Caco-2 (cell line): ENCODE measurements at regions not wholly inside any gene's neighbourhood (a gene's known extent, or its start where the extent isn't known, plus 50 kb on each side); places are given as distances from the start of the nearest gene placed in this dataset.

Experiments
- BruUV-seq: library from RNA; stranded (reverse); fragments of 400-500 nt; replicated peaks from 2 replicates; lab custom pipeline; 2021; lab: Mats Ljungman, UMichigan
- CTCF ChIA-PET: fragments of 300-600 bp; sonication (Branson Sonifier 250); formaldehyde crosslinking; loops from one replicate; lab custom pipeline; 2022; ENCODE audit warnings: antibody characterized with exemption; lab: Charles Lee
- POLR2A ChIA-PET: fragments of 300-600 bp; sonication (Branson Sonifier 250); formaldehyde crosslinking; loops from one replicate; lab custom pipeline; 2022; ENCODE audit warnings: antibody characterized with exemption; lab: Charles Lee
- DNase-seq, 2 experiments: peaks; one replicate each; pipeline versions ENCODE4 v3.0.0 to v3.0.0-alpha.2; 2020 to 2022
- H3K27me3 ChIP-seq: replicated peaks from 2 replicates; pipeline ENCODE4 v1.6.0; 2011; ENCODE audit warnings: low read length; ENCODE audit not compliant: control insufficient read depth, insufficient read depth
- H3K36me3 ChIP-seq: 2 replicates; pipeline ENCODE4 v1.5.1; 2011; ENCODE audit warnings: low read length; ENCODE audit not compliant: control insufficient read depth, insufficient read depth
- H3K4me1 ChIP-seq: fragments of 250-450 bp; sonication (Bioruptor Pico); 2 replicates; pipeline ENCODE4 v1.5.1; 2020; ENCODE audit warnings: mild to moderate bottlenecking
- H3K4me3 ChIP-seq: 2 replicates; pipeline ENCODE4 v1.5.1; 2011; ENCODE audit warnings: low read depth, mild to moderate bottlenecking, control low read depth, low read length
- H3K9me3 ChIP-seq: fragments of 250-450 bp; sonication (Bioruptor Pico); 2 replicates; pipeline ENCODE4 v1.5.1; 2020; ENCODE audit warnings: mild to moderate bottlenecking, moderate library complexity
- H3K27ac Mint-ChIP-seq: one replicate; pipeline ENCODE4 v1.8.0; 2022; ENCODE audit warnings: mixed read lengths; ENCODE audit not compliant: unreplicated experiment
- H3K27me3 Mint-ChIP-seq: one replicate; pipeline ENCODE4 v1.8.0; 2022; ENCODE audit warnings: mixed read lengths; ENCODE audit not compliant: insufficient read depth, unreplicated experiment
- H3K36me3 Mint-ChIP-seq: one replicate; pipeline ENCODE4 v1.8.0; 2022; ENCODE audit warnings: mild to moderate bottlenecking, mixed read lengths; ENCODE audit not compliant: insufficient read depth, unreplicated experiment
- H3K4me1 Mint-ChIP-seq: one replicate; pipeline ENCODE4 v1.8.0; 2022; ENCODE audit warnings: low read depth, mixed read lengths; ENCODE audit not compliant: unreplicated experiment
- H3K4me3 Mint-ChIP-seq: one replicate; pipeline ENCODE4 v1.8.0; 2022; ENCODE audit warnings: mild to moderate bottlenecking, moderate library complexity, mixed read lengths; ENCODE audit not compliant: unreplicated experiment
- H3K9me3 Mint-ChIP-seq: one replicate; pipeline ENCODE4 v1.8.0; 2022; ENCODE audit warnings: mixed read lengths; ENCODE audit not compliant: unreplicated experiment
- intact Hi-C: fragments of 100-400 bp; cut with micrococcal nuclease; formaldehyde crosslinking; loops from one replicate; pipeline ENCODE4 v1.10.0; 2022; ENCODE audit not compliant: unreplicated experiment
- TF ChIP-seq, protein P1 (sequence below), 2 experiments: fragments of 200-600 bp in 1 of 2; IDR thresholded peaks; 1 replicate in 1 of 2; 2 replicates in 1 of 2; pipeline versions ENCODE4 v1.5.1 to v1.8.0; 2011 to 2022; ENCODE audit warnings: antibody characterized with exemption in 1 of 2, control low read depth in 1 of 2, inconsistent platforms in 1 of 2, low read depth in 1 of 2, low read length in 1 of 2, mild to moderate bottlenecking in 1 of 2, moderate library complexity in 1 of 2; ENCODE audit not compliant: insufficient read depth in 1 of 2, severe bottlenecking in 1 of 2, unreplicated experiment in 1 of 2

DNA sequence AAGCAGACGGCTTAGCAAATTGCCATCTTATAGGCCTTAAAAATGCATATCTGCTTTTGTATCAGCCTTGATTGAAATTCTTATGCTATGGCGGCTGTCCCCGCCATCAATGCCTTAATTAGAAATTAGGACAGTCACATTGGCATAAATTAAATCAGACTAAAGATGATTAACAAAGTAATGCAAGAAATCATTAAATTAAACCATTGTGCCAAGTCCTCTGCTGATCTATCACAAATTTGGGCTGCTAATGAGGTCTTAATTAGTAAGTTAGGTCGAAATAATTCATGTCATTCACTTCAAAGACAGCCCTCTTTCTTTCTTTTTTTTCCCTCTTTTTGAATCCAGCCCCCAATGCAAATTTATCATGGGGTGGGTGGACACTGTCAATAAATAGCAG, 159.3 kb downstream of the MIAT start:
- ChIA-PET POLR2A (no interaction called here), CTCF (interaction anchor here (0.6 kb wide), 2 partner anchors 9 to 21 kb away, joined by 3 to 5 read pairs; no protein-coding TSS in a partner anchor)
- no TSS peak for BruUV-seq
- Mint-ChIP-seq H3K4me3 (no peak overlapping the region), H3K36me3 (no peaks in the 10 kb centered on the region), H3K27ac (no peak overlapping the region), H3K9me3 (no peaks in the 10 kb centered on the region), H3K4me1 (no peaks in the 10 kb centered on the region), H3K27me3 (peaks cover 6% of the 10 kb centered on the region)
- Histone ChIP-seq H3K9me3 (no peaks in the 10 kb centered on the region), H3K36me3 (no peaks in the 10 kb centered on the region), H3K4me3 (no peak overlapping the region), H3K4me1 (no peaks in the 10 kb centered on the region), H3K27me3 (no peaks in the 10 kb centered on the region)
- TF ChIP-seq, protein P1, sequence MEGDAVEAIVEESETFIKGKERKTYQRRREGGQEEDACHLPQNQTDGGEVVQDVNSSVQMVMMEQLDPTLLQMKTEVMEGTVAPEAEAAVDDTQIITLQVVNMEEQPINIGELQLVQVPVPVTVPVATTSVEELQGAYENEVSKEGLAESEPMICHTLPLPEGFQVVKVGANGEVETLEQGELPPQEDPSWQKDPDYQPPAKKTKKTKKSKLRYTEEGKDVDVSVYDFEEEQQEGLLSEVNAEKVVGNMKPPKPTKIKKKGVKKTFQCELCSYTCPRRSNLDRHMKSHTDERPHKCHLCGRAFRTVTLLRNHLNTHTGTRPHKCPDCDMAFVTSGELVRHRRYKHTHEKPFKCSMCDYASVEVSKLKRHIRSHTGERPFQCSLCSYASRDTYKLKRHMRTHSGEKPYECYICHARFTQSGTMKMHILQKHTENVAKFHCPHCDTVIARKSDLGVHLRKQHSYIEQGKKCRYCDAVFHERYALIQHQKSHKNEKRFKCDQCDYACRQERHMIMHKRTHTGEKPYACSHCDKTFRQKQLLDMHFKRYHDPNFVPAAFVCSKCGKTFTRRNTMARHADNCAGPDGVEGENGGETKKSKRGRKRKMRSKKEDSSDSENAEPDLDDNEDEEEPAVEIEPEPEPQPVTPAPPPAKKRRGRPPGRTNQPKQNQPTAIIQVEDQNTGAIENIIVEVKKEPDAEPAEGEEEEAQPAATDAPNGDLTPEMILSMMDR (IDR thresholded peaks at IDR 0.05; ENCODE audit: insufficient read depth in 1 of 2, low read depth in 1 of 2, low read length in 1 of 2, severe bottlenecking in 1 of 2, unreplicated experiment in 1 of 2): no peak
- DNase-seq: no peak
- intact Hi-C loops: no loop called here

DNA sequence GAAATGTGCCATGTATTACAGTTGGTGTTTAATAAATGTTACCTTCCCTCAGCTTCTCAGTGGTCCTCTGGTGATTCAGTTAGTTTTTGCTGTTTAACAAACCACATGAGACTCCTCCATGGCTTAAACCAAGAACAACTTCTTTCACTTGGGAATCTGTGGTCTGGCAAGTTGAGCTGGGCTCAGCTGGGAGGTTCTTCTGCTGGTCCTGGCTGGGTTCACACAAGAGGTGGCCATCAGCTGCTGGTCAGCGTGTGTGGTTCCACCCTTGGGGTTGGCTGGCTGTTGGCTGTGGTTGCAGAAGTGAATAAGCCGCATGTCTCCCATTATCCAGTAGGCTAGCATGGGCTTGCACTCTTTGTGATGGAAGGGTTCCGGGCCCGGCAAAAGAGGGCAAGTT, 160.5 kb downstream of the MIAT start:
- CTCF ChIA-PET: no interaction called here

DNA sequence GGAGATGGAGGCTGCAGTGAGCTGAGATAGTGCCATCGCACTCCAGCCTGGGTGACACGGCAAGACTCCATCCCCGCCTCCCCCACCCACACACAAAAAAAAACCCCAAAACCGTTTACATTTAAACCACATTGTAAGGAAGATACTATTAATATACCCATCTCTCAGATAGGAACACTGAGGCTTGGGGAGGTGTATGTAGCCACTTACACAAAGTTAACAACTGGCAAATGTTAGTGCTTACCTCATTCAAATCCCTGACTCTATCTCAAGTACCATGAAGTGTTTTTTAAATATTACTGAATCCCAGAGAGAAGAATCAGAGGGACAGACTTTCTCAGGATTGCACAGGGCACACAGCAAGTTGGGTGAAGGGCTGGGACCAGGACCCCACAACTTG, 164.5 kb downstream of the MIAT start:
- BruUV-seq: no TSS peak
- H3K4me1 Mint-ChIP-seq: no peaks in the 10 kb centered on the region
- Histone ChIP-seq H3K9me3 (no peaks in the 10 kb centered on the region), H3K27me3 (no peaks in the 10 kb centered on the region), H3K4me1 (no peaks in the 10 kb centered on the region), H3K4me3 (no peak overlapping the region), H3K36me3 (no peaks in the 10 kb centered on the region)
- no peak overlapping the region for H3K27ac Mint-ChIP-seq
- no peaks in the 10 kb centered on the region for H3K36me3 Mint-ChIP-seq
- TF ChIP-seq, protein P1 (IDR thresholded peaks at IDR 0.05; ENCODE audit: insufficient read depth in 1 of 2, low read depth in 1 of 2, low read length in 1 of 2, severe bottlenecking in 1 of 2, unreplicated experiment in 1 of 2): no peak
- no peak overlapping the region for H3K4me3 Mint-ChIP-seq
- ChIA-PET POLR2A (no interaction called here), CTCF (no interaction called here)
- no peak for DNase-seq
- intact Hi-C loops: no loop called here
- peaks cover 3% of the 10 kb centered on the region for H3K27me3 Mint-ChIP-seq
- no peaks in the 10 kb centered on the region for H3K9me3 Mint-ChIP-seq

More for the DNA sequence above, 160.5 kb downstream of the MIAT start:
- POLR2A ChIA-PET: no interaction called here
- Histone ChIP-seq H3K27me3 (no peaks in the 10 kb centered on the region), H3K36me3 (no peaks in the 10 kb centered on the region), H3K4me1 (no peaks in the 10 kb centered on the region), H3K9me3 (no peaks in the 10 kb centered on the region), H3K4me3 (no peak overlapping the region)
- H3K4me1 Mint-ChIP-seq: no peaks in the 10 kb centered on the region
- no peak for DNase-seq
- no peak overlapping the region for H3K27ac Mint-ChIP-seq
- no peaks in the 10 kb centered on the region for H3K9me3 Mint-ChIP-seq
- intact Hi-C loops: no loop called here
- no TSS peak for BruUV-seq
- H3K4me3 Mint-ChIP-seq: no peak overlapping the region
- TF ChIP-seq, protein P1 (IDR thresholded peaks at IDR 0.05; ENCODE audit: insufficient read depth in 1 of 2, low read depth in 1 of 2, low read length in 1 of 2, severe bottlenecking in 1 of 2, unreplicated experiment in 1 of 2): no peak
- H3K36me3 Mint-ChIP-seq: no peaks in the 10 kb centered on the region
- H3K27me3 Mint-ChIP-seq: peaks cover 6% of the 10 kb centered on the region
